Activated CD4-positive, alpha-beta T cell treated with anti-CD3 and anti-CD28 coated beads, Interleukin-2, Interleukin-6, amounts not matched to agents 100 ng/mL and 50 ng/mL, durations not matched to agents 16 hours and 8 hours (primary cell): ENCODE measurements at regions not wholly inside any gene's neighbourhood (a gene's known extent, or its start where the extent isn't known, plus 50 kb on each side); places are given as distances from the start of the nearest gene placed in this dataset.

Source experiments
- DNase-seq: peaks from one replicate; pipeline ENCODE4 v3.0.0-alpha.2; 2020

DNA sequence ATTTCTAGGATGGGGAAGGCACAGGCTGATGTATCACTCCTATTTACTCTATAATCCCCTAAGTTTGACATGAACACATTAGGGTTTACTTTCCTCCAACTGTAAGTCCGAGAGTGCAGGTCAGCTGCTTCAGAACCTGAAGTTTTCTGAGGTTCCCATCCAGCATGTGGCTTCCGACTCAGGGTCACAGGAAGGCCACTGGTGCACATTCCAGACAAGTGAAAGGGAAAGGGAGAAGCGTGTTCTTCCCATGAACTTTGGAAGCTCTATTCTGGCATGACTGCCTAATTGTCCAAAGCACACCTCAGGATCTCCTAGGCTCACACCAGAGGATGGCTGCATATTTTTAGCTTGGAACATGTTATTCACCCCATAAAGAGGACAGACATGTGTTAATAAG is 602.6 kb downstream of the SEMA5A start:
- no peak for DNase-seq

DNA sequence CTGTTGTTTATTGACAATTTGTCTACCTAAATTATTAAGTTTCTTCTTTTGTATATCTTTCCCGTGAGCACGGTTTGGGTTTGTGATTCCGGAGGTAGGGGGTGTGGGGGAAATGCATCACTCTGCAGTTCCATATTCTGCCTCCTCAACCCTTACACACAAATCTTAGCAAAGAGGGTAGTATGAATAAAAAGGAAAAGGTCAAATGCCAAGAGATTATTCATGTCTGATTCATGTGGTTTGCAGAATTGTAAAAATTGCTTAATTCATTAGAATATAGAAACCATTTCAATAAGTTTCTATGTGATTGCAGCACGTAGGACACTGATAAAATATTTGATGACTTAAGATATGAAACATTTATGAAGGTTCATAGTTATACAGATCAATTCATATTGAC is 601.9 kb downstream of the SEMA5A start:
- no peak for DNase-seq

DNA sequence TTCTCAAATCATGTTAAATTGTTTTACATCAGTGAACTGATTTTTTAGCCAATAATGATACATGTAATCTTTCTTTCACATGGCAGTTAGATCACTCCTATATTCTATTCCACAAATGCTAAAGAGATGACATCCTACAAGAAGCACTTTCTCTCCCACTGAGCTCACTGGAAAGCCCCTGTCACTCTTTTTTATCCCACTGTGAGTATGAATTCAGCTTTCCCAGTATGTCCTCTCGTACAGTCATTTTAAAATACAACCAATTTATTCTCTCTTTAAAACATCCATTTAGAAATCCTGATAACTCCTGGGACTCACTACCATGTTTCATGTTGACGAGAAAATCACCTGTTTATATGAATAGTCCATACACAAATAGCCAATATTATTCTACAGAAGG is 599.9 kb downstream of the SEMA5A start:
- DNase-seq = no peak

DNA sequence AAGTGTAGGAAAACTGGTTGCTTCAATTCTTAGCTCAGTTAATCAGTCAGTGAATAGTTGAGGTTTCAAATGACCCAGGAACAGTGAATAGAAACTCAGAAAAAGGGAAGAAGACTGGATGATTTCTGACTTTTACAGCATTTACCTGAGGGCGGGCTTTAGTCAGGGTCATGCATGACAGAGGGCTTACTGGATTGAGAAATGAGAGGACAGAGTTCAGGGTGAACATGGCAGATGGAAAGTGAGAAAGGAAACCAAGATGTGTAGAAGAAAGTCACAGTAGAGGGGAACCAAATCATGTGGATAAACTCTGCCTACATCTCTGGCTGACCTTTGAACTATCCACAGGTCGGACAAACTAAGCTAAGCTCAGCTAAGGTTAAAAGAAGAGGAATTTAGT is 596.0 kb downstream of the SEMA5A start:
- DNase-seq = no peak

DNA sequence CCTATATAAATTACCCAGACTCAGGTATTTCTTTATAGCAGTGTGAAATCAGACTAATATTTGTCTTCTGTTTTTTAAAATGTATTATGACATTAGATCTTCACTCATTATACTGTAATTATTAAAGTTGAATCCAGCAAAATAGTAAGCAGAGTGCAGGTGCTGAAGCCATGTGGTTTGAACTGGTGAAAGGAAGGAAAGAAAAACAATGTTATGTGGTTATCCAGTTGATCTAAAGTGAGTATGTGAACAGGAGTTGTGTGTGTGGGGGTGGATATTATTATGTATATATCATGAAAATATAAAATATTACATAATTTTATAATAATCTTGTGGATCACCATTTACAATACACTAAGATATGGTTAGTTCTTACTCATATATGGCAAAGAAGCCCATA is 593.7 kb downstream of the SEMA5A start:
- no peak for DNase-seq

DNA sequence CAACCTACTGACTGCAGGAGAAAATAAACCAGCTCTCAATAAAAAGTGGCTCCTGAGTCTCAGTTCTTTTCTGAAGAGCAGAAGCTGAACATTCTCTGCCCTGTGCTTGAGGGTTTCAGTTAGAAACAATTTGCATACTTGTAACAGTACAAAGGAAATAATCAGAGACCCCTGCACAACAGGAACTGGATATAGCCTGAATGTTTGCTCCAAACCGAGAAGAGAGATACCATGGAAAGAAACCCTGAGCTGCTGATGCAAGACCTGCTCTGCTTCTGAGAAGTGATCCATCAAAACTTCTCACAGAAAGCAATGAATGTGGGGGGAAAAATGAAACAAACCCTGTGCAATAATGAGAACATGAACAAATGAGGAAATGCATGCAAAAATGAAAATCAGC is 592.9 kb downstream of the SEMA5A start:
- DNase-seq = no peak

DNA sequence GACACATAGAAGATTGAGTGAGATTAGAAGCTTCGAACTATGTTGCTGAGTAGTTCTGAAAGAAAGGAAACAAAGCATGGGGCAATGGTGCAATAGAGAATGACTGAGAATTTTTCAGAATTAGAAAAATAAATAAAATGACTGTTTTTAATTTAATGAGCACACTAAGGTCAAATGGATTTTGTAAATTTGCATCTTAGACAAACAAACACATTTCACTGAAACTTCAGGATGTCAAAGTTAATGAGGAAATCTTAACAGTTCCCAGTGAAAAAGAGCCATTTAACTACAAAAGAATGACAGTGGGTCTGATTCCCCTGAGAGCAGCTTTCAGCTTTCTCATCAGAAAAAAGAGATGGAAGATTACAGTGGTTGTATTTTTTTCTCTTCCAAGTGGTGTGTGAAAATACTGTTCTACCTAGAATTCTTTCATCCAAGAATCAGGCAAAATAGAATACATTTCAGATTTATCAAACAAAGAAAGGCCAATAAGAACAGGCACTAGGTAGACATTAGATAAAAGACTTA is 591.9 kb downstream of the SEMA5A start:
- no peak for DNase-seq

DNA sequence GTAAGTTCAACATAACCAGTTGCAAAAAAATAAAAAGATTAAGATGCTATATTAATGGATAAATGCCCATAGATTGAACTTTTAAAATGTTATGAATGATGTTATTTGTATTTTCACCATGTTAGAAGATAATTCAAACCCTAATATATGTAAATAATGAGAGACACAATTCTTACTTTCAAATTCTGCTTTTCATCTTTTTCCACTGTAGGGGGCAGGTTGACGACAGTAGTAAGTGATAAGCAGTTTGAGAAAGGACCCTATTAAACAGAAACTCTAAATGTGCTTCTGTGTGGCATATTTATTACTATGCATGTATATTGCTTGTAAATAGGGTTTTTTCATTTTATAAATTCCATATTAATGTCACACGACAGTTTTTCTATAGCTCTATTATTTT is 591.1 kb downstream of the SEMA5A start:
- no peak for DNase-seq

DNA sequence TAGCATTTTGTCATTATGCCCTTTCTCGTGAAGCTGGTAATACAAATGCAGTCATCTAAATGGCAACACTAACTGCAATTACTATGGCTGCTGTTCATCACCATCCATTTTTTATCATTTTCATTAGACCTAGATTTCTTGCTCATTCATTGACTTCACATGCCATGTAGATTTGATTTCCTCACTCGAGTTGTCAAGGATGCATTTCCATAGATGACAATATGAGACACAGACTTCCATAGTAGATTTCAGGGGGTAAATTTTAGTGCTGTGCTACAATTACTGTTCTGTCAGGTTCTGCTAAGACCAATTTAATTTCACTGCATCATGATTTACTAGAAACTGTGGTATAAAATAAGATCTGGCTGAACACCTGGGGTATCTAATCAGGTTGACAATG is 589.2 kb downstream of the SEMA5A start:
- DNase-seq = no peak

DNA sequence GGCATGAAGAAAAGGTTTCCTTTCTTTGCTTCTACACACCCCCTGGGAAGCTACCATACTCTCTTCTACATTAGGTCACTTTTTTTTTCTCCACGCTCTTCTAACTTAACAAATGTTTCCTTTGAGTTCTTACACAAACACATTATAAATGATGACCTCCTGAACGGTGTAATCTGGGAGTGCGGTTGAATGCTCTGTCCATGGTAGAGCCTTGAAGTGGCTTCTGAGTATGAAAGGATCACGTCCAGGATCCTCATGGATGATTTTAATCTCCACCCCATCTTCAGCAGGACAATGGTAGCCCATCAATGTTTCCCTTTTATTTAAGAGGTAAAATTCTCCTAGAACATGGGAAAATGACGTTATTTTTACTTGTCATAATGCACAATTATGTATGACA is 587.3 kb downstream of the SEMA5A start:
- no peak for DNase-seq

DNA sequence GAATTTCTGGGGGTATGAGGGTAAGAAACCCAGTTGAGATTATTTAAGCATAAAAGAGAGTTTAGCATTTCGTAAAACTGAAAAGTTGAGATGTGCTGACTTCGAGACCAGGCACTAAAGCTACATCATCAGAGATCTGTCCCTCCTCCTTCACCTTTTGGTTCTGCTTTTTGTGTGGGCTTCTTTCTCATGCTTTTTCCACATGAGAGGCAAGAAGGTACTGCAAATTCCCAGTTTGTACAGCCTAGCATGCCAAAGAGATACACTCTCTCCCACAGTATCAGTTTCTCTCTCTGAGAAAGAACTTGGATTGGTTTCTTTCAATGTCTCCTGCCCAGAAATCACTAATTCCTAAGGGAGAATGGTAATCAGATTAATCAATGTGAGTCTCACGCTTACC is 584.7 kb downstream of the SEMA5A start:
- DNase-seq = no peak

DNA sequence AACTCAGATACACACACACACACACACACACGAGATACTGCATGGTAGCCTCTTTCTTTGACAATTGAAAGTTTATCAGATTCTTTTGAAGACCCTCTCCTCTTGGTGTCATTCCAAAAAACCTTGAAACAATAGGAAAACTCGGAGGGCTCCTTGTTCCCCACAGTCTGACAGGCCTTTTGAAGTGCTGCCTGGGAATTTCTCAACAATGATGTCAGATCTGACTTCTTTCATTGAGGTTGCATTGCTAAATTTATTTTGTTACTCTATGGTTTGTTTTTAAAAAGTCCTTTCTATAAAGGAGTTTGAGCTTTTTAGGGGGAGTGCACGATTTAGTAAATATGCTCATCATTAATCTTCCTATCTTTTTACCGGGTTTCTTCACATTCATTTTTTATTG is 583.9 kb downstream of the SEMA5A start:
- DNase-seq = no peak

DNA sequence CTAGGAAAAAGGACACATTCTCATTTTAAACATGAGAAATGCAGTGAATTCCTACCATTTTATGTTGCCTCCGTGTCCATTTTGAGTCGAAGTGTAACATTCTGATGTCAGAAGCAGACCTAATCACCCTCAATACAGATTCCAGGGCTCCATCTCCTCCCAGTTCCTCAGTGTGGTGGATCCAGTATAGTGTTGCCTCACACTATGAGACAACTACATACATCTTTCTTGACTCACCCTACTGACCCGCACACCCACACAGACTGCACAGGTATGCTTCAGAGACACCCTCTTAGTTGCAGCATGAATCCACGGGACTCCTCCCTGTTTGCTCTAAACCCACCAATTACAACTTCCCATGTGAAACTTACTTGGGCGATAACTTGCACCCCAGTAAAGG is 564.9 kb downstream of the SEMA5A start:
- DNase-seq = no peak

DNA sequence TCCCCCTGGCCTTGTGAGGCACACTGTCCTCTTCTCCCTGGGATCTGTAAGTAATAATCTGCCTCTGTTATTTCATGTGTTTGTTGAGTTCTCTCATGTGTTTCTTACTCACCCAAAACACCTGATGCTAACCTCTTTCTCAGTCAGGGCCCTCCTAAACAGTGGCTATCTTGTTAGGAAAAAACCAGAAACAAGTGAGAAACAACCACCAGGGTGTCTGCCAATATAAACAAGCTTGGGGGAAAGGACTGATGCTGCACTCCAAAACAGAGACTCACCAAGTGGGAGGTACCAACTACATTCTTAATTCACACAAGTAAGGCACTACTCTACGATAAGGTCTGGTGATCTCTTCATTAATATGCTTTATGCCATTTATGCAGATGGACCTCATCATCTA is 564.4 kb downstream of the SEMA5A start:
- DNase-seq = no peak

DNA sequence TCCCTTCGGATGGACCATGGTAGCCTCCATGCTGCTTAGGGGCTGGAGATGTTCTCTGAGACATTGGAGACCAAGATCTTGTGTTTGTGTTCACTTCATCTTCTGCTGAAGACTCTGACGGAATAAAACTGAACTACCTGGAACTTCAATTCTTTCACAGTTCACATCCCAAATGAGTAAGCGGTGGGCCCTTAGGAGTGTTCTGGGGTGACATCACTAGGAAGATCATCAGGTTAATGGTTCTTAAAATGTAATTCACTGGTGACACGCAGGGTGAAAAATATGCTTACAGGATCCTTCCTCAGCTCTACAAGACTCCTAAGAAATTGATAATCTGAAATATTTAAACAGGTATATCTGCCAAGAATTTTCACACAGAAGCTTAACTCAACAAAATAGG is 561.5 kb downstream of the SEMA5A start:
- DNase-seq = no peak
